ENCODE measurements at regions not wholly inside any gene's neighbourhood (a gene's known extent, or its start where the extent isn't known, plus 50 kb on each side); places are given as distances from the start of the nearest gene placed in this dataset.

DNA sequence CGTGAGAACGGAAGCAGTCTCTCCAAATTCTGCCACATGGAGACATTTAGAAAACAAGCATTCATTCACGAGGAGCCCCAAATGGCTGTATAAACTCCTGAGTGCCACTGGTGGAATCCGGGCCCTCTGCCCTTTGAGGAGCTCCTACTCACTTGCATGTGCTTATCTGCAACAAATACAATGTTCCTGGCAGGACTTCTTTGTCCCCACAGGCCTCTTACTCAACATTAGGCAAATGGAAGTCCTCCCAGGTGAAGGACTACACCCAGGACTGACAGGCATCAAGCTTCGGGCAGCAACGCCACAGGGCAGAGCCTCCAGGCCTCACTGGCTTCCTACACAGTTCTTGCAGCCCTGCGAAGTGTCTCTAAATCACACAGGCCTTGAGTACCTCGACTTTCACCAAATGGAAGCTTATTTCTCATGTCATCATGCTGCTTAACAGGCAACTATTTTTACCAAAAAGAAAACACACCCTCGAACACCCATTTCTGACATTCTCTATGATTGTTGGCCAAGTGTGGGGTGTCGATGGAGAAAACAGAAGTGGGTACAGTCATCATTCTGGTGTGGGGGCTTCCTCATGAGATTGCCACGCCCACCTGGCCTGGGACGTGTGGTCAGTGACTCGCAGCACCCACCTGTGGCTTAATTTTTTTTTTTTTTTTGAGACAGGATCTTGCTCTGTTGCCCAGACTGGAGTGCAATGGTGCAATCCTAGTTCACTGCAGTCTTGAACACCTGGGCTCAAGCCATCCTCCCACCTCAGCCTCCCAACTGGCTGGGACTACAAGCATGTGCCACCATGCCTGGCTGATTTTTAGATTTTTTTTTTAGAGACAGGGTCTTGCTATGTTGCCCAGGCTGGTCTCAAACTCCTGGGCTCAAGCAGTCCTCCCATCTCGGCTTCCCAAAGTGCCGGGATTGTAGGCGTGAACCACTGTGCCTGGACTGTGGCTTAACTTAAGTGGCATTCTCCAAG lies 186.8 kb upstream of the GLI2 start (continued):
- TF ChIP-seq, protein P1, sequence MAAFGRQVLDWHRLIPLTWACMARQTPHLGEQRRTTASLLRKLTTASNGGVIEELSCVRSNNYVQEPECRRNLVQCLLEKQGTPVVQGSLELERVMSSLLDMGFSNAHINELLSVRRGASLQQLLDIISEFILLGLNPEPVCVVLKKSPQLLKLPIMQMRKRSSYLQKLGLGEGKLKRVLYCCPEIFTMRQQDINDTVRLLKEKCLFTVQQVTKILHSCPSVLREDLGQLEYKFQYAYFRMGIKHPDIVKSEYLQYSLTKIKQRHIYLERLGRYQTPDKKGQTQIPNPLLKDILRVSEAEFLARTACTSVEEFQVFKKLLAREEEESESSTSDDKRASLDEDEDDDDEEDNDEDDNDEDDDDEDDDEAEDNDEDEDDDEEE (CRISPR knock-in tag; IDR thresholded peaks at IDR 0.05), result peak; percentile 39; the same call in 1 of the 2 replicates
- TF ChIP-seq, protein P2, sequence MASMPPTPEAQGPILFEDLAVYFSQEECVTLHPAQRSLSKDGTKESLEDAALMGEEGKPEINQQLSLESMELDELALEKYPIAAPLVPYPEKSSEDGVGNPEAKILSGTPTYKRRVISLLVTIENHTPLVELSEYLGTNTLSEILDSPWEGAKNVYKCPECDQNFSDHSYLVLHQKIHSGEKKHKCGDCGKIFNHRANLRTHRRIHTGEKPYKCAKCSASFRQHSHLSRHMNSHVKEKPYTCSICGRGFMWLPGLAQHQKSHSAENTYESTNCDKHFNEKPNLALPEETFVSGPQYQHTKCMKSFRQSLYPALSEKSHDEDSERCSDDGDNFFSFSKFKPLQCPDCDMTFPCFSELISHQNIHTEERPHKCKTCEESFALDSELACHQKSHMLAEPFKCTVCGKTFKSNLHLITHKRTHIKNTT (CRISPR knock-in tag; IDR thresholded peaks at IDR 0.05), result no peak
- TF ChIP-seq ZNF430 (CRISPR knock-in tag; IDR thresholded peaks at IDR 0.05), result peak; percentile 14; the same call in 1 of the 2 replicates
- TF ChIP-seq, protein P3, sequence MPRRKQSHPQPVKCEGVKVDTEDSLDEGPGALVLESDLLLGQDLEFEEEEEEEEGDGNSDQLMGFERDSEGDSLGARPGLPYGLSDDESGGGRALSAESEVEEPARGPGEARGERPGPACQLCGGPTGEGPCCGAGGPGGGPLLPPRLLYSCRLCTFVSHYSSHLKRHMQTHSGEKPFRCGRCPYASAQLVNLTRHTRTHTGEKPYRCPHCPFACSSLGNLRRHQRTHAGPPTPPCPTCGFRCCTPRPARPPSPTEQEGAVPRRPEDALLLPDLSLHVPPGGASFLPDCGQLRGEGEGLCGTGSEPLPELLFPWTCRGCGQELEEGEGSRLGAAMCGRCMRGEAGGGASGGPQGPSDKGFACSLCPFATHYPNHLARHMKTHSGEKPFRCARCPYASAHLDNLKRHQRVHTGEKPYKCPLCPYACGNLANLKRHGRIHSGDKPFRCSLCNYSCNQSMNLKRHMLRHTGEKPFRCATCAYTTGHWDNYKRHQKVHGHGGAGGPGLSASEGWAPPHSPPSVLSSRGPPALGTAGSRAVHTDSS (CRISPR knock-in tag; conservative IDR thresholded peaks at IDR 0.05), result no peak
- 0 out of 2 replicates have a peak, but pooled peaks have one; percentile 17 for TF ChIP-seq ZFX (CRISPR knock-in tag; IDR thresholded peaks at IDR 0.05; ENCODE audit: low read depth)
- TF ChIP-seq CENPT (CRISPR knock-in tag; IDR thresholded peaks at IDR 0.05; ENCODE audit: low read depth), result no peak
- no peak for TF ChIP-seq DR1 (CRISPR knock-in tag; IDR thresholded peaks at IDR 0.05)
- TF ChIP-seq NFE2L2 (IDR thresholded peaks at IDR 0.05; ENCODE audit: low read length), result no peak
